OCI-LY1 (cell line): ENCODE measurements at regions not wholly inside any gene's neighbourhood (a gene's known extent, or its start where the extent isn't known, plus 50 kb on each side); places are given as distances from the start of the nearest gene placed in this dataset.

Source experiments
- CTCF ChIP-seq: fragments of 200-600 bp; sonication (generic), shearing (Covaris generic); IDR thresholded peaks from 2 replicates; pipeline ENCODE4 v1.5.1; 2017; ENCODE audit warnings: mild to moderate bottlenecking, antibody characterized with exemption, low read length, moderate library complexity, mixed read lengths
- EZH2 ChIP-seq: fragments of 200-600 bp; sonication (generic), shearing (Covaris generic); IDR thresholded peaks from 2 replicates; pipeline ENCODE4 v1.8.0; 2017; ENCODE audit warnings: borderline replicate concordance, mixed run types, mild to moderate bottlenecking, antibody characterized with exemption, low read length, moderate library complexity, mixed read lengths

DNA sequence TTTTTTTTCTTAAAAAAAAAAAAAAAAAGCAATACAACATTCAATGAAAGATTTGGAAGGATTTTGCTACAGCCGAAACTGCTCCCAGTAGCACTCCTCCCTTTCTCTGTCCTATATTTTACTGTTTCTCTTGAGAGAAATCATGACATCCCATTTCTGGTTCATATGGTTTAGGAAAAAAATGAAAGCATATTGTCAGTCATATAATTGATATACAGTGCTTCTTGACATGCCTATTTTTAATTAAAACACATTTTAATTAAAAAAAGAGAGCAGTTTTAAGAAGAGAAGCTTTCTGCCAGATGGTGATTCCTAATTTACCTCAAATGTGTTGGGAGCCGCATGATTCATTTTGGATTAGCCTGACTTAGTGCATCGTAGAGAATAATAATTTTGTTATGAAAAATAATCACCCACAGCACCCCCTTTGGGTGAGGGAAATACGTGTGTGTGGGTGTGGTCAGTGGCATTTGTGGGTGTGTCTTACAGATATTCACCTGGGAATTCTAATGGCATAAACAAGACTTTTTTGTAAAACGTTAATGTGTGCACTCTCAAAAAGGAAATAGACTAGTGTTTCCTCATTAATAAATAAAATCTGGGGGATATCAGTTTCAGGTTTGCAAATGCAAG lies 544.5 kb downstream of the MFSD1 start:
- TF ChIP-seq CTCF, result no peak
- TF ChIP-seq EZH2, result no peak
